HT1080 (cell line): ENCODE measurements at regions not wholly inside any gene's neighbourhood (a gene's known extent, or its start where the extent isn't known, plus 50 kb on each side); places are given as distances from the start of the nearest gene placed in this dataset.

ENCODE experiments used
- DNase-seq: peaks from one replicate; pipeline ENCODE4 v3.0.0-alpha.2; 2015; ENCODE audit warnings: low read depth

DNA sequence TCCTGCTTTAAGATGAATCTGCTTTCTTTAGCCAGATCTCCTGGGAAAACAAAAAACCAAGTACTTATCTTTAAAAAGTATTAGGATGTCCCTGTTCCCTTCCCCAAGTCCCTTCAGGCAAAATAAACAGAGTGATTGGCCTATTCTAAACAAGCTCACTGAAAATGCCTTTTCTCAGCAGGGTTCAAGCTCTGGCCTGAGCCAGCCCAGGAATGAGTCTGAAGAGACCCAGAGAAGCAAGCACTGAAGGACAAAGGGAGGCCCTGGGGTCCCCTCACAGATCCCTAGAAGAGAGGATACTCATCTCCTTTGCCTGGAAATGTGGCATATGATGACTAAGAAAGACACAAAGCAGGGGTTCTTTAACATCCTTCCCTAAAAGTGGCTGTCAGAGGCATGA lies 66.8 kb upstream of the MAP1B start:
- no peak for DNase-seq

DNA sequence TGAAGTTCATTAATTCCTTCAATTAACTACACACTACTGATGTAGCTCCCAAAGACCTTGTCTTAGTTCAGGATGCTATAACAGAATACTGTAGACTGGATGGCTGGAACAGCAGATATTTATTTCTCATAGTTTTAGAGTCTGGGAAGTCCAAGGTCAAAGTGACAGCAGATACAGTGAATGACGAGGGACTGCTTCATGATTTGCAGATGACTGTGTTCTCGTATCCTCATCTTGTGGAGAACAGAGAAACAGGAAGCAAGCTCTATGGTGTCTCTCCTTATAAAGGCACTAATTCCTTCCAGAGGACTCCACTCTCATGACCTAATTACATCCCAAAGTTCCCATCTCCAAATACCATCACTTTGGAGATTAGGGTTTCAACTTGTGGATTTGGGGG lies 65.6 kb upstream of the MAP1B start:
- no peak for DNase-seq

DNA sequence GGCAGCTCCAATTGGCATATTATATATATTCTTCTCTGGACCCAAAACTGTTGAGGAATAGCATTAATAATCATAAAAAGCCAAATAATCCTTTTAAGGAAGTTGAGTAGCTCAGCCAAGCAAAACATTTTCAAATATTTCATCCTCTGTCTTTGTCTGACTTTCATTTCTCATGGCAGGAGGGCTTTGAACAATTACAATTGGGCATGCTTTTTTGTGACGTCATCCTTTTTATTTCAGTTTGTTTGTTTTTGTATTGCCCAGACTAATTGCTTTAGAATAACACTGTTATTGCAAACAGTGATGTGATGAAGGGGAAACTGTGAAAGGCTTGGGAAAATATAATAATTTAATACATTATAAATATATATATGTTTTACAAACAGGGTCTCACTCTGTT lies 65.2 kb upstream of the MAP1B start:
- no peak for DNase-seq

DNA sequence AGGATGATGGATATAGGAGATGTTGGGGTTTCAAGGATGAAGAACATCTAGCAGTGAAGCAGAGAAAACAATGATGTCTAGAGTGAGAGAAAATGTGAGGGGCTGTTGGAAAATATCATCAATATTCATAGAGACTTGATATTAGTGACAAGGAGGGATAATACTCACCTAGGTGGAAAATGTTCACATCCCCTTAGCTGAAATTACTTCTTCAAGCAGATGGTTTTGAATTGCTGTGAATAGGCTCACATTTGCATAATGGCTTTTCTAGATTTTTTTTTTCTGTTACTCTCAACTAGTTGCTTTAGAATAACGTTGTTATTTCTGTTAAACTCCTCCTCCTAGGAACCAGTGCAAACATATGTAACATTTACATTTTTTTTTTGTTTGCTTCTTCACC lies 61.6 kb upstream of the MAP1B start:
- no peak for DNase-seq

DNA sequence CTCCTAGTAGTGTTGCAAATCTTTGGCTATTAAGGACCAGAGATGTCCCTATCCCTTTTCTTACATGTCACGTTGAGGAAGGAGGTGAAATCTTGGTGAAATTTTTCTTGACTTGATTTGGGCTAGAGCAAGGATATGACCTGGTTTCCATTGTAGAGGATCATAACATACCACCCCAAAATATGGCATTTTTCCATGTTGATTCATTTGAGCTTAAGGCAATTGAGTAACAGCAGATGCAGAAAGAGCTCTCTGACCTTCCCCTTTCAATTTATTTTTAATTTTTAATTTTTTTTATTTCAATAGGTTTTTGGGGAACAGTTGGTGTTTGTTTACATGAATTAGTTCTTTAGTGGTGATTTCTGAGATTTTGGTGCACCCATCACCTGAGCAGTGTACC lies 61.2 kb upstream of the MAP1B start:
- DNase-seq, result no peak

DNA sequence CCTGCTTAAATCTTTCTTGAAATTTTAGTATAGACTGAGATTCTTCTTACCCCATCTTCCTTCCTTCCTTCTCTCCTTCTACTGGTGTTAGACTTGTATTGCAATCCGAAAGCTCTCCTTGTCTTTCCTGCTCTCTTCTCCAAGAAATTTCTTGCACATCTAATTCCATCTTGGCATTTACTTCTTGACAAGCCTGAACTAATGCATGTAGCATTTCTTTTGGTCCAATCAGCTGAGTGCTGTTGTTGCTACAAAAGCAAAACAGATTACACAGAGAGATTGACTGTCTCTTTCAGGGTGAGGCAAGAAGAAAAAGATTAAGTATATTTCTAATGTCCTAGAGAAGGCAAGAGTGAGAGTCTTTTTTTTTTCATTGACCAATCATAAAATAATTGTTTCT lies 51.6 kb upstream of the MAP1B start:
- no peak for DNase-seq
